Cerebellar nuclear complex (tissue), 1 donor: ENCODE measurements at regions not wholly inside any gene's neighbourhood (a gene's known extent, or its start where the extent isn't known, plus 50 kb on each side); places are given as distances from the start of the nearest gene placed in this dataset.

Source experiments
- DNase-seq, 2 experiments: peaks; one replicate each; lab custom pipeline; 2025; lab: John Stamatoyannopoulos, UW

DNA sequence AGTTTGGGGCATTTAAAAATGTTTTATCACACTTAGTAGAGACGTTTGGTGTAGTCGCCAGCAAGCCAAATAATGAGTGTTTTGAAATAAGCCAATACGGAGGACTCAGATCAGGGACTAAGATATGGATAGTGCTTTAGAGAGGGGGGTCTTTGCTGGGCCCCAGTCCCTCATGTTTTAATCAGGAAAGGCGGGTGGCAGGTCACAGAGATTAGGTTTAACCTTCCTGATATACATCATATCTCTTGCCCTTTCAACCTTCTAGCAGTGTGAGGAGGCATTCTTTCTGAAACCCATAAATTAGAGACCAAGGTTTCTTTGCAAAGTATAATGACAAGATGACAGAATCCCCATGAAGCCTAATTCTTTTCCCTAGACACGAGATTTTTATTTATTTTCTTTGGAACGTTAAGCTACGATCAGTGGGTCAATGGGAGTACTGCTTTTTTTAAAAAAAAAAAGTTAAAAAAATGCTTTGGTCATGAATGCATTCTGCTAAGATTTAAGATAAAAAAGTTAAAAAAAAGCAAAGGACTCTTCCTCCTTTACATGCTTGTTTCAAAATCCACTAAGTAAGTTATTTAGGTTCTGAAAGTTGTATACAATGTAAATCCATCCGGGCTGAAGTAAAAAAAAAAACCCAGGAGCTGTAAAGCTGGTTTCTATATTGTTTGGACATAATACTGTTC is 572.1 kb upstream of the SALL1 start:
- no peak for DNase-seq

DNA sequence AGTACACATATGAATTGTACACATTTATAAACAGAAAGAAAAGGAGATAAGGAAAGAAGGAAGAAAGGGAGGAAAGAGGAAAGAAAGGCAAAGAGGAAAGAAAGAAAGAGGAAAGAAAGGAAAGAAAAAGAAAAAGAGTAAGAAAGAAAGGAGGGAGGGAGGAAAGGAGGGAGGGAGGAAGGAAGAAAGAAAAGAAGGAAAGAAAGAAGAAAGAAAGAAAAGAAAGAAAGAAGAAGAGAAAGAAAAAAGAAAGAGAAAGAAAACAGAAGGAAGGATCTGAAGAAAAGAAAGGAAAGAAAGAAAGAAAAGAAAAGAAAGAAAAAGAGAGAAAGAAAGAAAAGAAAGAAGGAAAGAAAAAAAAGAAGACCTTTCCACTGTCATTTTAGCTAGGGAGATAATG is 571.4 kb upstream of the SALL1 start:
- no peak for DNase-seq

DNA sequence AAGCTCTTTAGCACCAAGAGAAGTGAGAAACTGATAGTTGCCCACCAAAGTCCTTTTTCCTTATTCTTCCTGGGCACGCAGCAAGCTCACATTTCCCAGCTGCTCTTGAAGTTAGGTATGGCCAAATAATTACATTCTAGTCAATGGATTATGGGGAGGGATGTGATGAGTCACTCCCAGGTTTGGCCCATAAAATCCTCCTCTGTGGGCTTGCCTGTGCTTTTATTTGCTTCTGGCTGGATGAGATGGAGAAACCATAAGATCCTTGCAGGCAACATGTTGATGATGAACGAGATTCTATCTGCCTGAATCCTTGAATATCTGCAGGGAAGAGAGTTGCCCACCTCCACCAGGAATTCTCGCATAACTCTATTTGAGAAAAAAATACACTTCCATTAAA is 568.3 kb upstream of the SALL1 start:
- DNase-seq = no peak

DNA sequence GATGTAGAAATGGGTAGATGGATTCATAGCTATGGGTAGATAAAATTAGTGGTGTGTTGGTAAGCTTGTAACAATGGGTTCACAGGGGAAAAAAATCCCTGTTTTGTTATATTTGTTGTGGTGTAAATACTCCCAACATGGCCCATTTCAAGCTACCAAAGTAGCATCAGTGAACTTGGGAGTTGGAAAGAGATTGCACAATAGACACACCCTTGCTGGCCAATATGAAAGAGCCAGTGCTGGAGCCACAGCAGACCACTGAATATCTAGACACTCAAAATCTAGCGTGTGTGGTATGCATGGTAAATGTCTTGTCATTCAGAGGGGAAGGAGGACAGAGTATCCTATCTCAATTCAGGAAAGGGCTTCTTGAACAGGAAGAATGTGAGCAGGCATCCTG is 565.1 kb upstream of the SALL1 start:
- no peak for DNase-seq

DNA sequence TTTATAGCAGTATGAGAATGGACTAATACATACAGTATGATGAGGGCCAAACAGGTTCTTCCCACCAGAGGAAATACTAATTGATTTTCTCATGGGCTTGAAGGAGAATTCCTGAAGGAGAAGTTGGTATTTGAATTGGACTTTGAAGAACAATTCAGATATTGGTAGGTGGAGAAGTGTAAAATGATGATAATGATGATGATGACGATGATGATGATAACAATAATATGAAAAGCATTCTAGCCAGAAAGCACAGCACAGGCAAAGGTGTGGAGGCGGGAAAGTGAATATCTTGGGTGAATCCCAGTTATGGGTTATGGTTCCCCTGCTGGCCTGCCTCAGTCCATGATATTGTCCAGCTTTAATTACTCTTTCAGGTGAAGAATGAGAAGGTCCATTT is 562.4 kb upstream of the SALL1 start:
- no peak for DNase-seq

DNA sequence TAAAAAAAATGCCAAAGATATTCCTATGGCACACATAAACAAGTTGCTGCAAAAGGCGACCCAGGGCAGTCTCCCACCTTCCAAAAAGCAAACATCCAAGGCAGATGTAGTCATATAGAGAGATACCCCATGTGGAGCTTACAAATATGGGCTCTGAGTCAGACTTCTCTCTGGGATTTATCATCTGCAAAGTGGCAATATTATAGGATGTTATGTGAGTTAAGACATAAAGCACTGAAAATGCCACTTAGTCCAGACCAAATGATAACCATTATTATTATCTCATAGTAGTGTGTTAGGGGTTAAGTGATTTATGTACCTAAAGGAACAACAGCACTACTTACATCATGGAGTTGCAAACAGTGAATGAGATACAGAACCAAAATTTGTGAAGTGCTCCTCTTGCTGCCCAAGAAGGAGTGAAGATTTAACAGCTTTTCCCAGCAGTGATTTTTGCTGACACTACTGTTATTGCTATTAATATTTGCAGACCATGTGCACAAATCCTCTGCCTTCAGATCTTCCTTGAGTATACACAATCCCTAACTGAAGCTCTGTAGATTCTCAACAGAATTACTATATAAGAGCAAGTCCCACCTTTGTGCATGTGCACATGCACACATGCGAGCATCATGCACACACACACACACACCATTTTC is 560.0 kb upstream of the SALL1 start:
- DNase-seq = no peak

DNA sequence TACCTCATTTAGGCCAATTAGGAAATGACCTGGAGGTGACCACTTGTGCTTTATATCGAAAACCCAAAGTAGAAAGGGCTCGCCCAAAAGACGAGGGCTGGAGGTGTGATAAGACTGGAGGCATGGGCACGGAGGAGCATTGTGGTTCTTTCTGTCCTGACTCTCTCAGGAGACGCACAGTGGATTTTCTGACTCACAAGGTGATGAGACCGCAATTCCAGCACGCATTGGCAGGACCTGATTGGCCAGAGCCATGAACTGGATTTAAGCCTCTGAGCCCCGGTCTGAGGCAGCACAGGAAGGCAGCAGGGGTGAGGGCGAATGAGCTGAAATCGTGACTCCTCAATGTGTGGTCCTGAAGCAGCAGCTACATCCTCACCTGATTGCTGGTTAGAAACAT is 559.1 kb upstream of the SALL1 start:
- DNase-seq = no peak

DNA sequence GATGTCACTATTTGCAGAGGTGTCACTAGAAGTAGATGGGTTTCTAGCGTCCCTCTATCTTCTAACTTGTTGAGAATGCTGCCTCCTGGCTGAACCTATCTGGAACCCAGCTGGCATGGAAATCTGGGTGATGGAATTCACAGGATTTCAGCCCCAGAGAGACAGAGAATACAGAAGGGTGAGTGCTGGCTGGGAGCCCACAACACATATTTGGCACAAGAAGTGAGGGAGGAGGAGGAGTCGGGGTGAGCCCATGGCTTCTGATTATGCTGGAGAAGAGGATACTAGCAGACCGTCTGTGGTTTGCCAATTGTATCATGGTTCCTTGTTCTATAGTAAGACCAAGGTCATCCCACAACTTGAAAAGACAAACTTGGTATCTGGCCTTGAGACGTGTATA is 557.8 kb upstream of the SALL1 start:
- no peak for DNase-seq

DNA sequence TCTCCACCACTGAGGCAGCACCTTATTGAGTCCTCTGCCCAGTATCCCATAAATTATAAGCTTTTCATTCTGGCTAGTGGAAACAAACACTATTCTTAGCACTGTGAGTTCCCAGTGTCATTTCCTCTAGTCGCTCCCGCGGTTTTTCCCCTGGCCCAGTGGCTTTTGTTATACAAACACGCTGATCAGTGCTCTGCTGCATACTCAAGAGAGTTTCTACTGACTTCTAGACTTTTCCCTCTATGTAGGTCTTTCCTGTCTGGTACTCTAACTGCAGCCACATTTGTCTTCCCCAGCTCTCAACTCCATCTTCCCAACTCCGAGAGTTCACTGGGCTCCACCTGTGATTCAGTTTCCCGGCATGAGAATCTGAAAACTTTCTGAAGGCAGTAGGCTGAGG is 556.6 kb upstream of the SALL1 start:
- no peak for DNase-seq

DNA sequence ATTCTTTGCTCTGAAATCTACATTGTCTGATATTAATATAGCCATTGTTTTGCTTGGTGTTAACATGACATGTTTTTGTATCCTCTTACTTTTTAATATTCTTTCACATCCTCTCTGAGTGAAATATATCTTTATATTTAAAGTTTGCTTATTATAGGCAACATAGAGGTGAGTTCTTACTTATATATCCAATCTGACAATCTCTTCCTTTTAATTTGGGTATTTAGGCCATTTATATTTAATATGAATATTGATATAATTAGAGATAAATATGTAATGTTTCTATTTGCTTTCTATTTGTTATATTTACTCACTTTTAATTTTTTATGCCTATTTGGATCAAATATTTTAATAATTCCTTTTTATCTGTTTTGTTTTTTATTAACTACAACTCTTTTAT is 554.1 kb upstream of the SALL1 start:
- DNase-seq = no peak

DNA sequence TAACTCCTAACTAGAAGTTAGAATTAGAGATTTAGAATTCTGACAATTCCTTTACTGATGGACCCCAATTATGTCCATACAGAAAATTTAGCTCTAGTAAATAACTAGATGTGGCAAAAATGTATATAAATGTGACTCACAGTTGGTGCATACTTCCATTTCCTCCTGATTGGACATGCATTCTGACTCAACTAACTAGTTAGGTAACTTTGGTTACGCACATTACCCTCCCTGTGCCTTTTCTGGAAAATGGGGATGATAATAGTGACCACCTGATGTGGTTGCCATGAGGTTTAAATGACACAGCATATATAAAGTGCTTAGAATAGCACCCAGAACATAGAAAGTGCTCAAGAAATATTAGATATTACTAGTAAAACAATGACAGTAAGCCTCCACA is 550.0 kb upstream of the SALL1 start:
- DNase-seq = no peak

DNA sequence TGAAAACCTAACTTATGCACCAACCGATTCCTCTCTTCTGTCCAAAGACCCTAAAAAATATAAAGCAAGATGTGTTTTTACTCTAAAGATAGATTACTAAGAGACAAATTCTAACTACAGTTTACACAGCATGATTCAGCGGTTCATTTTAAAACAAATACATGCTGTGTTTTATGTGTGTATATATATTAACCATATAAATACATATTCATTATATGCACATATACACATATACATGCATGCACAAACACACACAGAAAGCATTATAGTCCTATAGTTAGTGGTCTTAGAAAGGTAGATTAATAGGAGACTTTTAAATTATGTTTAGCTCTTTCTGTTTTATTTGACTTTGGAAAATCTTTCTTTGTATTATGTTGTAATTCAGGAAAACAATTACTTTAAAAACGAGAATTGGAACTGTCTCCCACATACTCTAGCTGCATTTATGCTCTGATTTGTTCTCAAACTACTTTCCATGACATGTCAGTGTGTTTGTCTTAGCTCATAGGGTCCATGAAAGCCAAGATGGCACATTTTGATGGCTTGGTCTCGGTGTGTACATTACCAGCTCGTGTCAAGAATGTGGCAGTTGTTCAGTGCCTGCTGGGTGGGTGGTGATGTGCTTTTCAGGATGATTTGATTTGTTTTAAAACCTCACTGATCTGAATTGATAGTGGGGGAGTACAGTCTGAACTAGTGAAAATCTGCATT is 548.8 kb upstream of the SALL1 start:
- DNase-seq = no peak

DNA sequence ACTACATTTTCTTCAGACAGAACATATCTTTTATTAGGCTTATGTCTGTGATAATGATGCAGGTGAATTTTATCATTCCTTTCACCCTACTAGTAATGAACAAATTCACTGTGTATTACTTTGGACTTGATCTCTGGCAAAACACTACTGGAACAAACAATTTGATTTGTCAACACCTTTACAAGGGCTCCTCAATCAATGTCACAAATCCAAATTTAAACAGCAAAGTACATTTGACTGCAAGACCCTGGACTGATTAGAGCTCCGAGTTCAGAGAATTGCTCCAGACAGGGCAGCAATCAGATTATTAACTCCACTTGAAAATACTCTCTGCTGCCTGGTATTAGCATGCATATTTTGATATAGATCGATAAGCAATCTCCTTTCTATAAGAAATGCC is 547.6 kb upstream of the SALL1 start:
- no peak for DNase-seq

DNA sequence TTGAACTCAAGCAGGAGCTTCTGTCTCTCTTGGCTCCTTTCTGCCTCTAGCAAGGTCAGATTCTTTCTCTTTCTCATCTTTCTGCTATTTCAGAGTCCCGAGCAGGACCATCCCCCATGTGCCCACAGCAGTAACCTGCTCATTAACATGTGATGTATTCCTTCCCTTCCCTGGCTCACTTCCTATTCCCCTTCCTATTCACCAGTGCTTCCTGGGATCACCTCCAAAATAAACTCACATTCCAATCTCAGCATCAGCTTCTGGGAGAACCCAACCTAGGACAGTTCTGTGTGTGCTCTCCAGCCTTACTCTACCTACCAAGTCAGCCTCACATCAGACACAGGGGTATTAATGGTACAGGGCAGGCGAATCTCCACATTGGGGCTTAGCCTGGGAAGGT is 546.4 kb upstream of the SALL1 start:
- no peak for DNase-seq

DNA sequence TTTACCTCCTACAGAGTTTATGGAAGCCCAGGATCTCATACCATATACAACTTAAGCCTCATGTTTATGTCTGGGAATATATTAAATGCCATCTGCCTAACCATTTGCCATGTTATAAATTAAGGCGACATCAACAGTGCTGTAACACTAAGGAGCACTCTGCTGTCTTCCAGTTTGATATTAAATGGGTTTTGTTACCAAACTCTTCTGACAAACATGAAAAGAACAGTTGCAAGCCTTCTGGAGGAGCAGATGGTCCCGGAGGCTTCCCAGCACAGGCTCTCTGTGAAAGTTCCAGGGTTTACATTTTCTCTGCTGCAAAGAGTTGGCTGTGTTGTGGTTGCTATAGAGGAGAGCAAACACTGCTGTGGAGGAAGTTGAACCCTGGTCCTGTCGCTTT is 545.3 kb upstream of the SALL1 start:
- DNase-seq = no peak

DNA sequence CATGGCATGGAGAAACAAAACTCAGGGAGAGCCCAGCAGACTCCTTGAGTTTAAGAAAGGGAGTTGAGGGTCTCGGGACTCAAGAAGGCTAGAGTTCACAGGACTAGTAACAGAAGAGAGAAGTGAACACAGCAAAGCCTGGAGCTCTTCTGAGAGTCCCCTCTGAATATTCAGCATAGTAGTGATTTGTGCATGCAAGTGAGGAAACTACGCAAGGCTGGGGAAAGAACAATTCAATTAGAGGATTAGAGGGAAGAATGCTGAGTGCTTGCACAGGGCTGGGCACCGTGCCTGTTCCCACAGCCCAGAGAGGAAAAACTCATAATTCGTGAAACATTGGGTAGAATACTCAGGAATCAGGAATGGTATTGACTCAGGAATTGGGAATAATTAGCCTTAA is 540.0 kb upstream of the SALL1 start:
- no peak for DNase-seq

DNA sequence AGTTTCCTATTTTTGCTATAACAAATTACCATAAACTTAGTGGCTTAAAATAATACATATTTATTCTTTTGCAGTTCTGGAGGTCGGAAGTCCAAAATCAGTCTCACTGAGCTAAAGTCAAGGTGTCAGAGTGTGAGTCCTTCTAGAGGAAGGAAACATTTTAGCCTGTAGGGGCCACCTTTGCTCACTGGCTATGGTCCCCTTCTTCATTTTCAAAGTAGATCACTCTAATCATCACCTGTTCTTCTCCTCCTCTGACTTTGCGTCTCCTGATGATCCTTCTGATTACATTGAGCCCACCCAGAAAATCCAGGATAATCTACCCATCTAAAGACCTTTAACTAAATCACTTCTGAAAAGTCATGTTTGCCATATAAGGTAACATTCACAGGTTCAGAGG is 534.4 kb upstream of the SALL1 start:
- no peak for DNase-seq

DNA sequence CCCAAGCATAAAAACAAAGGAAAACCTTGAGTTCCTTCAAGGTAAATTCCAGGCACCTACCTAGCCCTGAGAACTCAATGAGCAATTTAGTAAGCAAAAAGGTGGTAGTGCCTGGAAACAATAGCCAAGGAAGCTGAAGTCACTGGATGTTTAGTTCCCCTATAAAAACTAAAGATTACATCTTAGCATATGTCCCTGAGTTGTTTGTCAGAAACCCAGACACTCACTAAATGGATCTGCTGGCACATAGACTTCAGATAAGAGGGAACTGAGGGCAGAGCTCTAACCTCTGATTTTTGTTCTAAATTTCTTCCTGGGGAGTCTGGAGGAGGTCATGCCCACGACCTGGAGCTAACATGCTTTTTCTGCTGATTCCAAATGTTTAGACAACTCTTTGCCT is 532.8 kb upstream of the SALL1 start:
- no peak for DNase-seq

DNA sequence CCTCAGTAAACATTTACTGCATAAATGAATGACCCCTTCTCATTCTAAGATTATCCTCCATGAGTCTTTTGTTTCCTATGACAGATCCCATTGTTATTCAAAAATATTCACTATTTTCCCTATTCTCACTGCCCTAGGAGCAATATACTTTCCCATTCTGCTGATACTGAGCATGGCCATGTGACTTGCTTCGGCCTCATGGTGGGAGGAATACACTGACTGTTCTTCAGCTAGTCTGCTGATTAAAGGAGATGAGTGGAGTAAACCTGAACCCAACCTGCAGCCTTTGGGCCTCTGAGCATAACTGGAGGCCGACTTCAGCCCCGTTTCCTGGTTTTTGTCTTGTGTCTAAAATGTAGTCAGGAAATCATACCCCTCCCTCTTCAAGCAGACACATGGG is 531.8 kb upstream of the SALL1 start:
- DNase-seq = no peak

DNA sequence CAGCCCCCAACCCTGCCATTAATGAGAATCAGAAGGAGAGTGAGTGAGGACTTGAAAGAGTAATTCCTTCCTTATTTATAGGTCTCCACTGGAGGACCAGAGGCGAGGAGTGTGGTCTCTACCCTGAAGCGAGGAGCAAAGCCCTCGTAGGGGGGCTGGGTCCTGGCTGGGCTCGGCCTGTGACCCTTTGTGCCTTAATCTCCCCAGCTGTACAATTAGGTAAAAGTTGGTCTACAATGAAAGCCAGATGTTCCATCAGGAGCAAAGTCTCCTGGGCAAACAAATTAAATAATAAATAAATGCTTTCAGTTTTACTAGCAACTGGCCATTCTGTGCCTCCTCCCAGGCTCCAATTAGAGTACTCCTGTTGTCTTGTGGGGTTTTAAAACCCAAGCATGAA is 523.5 kb upstream of the SALL1 start:
- no peak for DNase-seq

DNA sequence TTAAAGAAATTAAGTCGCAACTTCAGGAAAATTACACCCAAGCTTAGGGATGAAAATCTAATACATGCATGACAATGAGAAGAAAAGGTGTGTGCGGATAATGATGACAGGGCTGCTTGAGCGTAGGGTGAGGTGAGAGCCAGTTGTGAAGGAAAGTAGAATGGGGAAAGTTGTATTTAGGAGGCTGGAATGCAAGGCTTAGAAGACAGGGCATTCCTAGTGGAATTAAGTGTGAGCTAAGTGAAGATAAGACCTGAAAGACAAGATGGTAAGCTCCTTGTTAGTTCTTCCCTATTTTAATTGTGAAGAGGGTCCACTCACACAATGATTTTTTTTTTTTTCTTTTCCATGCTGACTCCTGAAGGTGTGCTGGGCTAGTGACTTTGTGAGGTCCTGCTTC is 519.5 kb upstream of the SALL1 start:
- DNase-seq = no peak

DNA sequence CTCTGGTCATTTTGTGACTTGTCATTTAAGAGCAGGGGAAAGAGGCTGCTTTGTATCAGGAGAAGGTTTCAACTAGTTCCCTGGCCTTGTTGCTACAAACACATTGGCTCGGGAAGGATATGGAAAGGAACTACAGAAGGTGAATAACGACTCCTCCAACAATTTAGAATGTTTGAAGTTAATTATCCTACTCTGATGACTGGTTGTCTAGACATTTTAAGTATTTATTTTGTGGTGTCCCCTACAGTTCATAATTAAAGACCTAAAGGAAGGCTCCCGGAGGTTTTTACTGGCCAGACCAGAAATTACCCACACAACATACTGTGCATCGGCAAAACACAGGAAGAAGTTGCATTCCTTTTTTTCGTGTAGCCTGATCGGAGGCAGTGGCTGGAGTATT is 515.8 kb upstream of the SALL1 start:
- no peak for DNase-seq

DNA sequence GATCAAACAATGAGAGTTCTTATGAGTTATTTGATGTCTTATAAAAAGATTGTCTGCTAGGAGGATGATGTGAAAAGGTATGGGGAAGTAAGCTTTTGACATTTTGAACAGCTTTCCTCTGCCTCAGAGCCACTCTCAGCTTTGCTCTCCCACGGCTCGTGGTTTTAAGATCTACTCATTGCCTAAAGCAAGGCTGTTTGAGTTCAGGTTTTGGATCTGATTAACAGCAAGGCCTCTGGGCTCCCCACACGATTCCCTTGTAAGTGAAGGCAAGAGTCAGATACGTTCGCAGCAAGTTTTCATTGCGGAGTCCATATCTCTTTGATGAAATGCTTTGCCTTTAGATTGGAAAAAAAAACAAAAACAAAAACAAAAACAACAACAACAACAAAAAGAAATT is 515.0 kb upstream of the SALL1 start:
- DNase-seq = no peak
